Naive thymus-derived CD4-positive, alpha-beta T cell (primary cell): ENCODE measurements at regions not wholly inside any gene's neighbourhood (a gene's known extent, or its start where the extent isn't known, plus 50 kb on each side); places are given as distances from the start of the nearest gene placed in this dataset.

Experiments used
- ATAC-seq: fragments of 150-1000 bp; cut with Tn5 transposase; 2 replicates; pipeline ENCODE4 v1.10.0; 2021; ENCODE audit warnings: mild to moderate bottlenecking, moderate library complexity
- CTCF ChIA-PET: fragments of 350-600 bp; sonication (Branson Sonifier 250); formaldehyde crosslinking; loops from one replicate; lab custom pipeline; 2021; ENCODE audit warnings: antibody characterized with exemption; lab: Charles Lee
- POLR2A ChIA-PET: fragments of 350-600 bp; sonication (Branson Sonifier 250); formaldehyde crosslinking; loops from one replicate; lab custom pipeline; 2021; ENCODE audit warnings: antibody characterized with exemption, inconsistent platforms; lab: Charles Lee
- DNase-seq, 9 donors: peaks; one replicate each; pipeline versions ENCODE4 v3.0.0 to v3.0.0-alpha.2; 2020 to 2022; ENCODE audit warnings: mixed read lengths in 1 of 9
- H3K27ac ChIP-seq: one replicate; pipeline ENCODE4 v1.7.0; 2013; ENCODE audit warnings: mild to moderate bottlenecking, low read depth, low read length, moderate library complexity
- H3K27me3 ChIP-seq, 2 donors: one replicate each; pipeline ENCODE4 v1.7.0; 2013; ENCODE audit warnings: low read length in 2 of 2, mild to moderate bottlenecking in 2 of 2, moderate library complexity in 2 of 2; ENCODE audit not compliant: control insufficient read depth in 2 of 2, insufficient read depth in 2 of 2
- H3K36me3 ChIP-seq, 3 experiments: 1 replicate in 2 of 3; 2 replicates in 1 of 3; pipeline ENCODE4 v1.7.0; 2013; ENCODE audit warnings: low read length in 3 of 3, mild to moderate bottlenecking in 3 of 3, moderate library complexity in 1 of 3; ENCODE audit not compliant: insufficient read depth in 3 of 3, control insufficient read depth in 2 of 3
- H3K4me1 ChIP-seq, 2 donors: one replicate each; pipeline ENCODE4 v1.7.0; 2013; ENCODE audit warnings: low read length in 2 of 2, mild to moderate bottlenecking in 2 of 2, moderate library complexity in 1 of 2; ENCODE audit not compliant: control insufficient read depth in 2 of 2, insufficient read depth in 2 of 2
- H3K4me3 ChIP-seq: 2 replicates; pipeline ENCODE4 v1.7.0; 2013; ENCODE audit warnings: mild to moderate bottlenecking, low read length
- H3K9me3 ChIP-seq, 3 experiments: 1 replicate in 2 of 3; 2 replicates in 1 of 3; pipeline ENCODE4 v1.7.0; 2013; ENCODE audit warnings: low read length in 3 of 3; ENCODE audit not compliant: control insufficient read depth in 2 of 3
- H3K27ac Mint-ChIP-seq, 9 donors: one replicate each; pipeline ENCODE4 v1.8.0; 2020 to 2022; ENCODE audit warnings: mixed read lengths in 9 of 9, mild to moderate bottlenecking in 8 of 9, moderate library complexity in 5 of 9, inconsistent platforms in 2 of 9
- H3K27me3 Mint-ChIP-seq, 5 donors: one replicate each; pipeline ENCODE4 v1.8.0; 2021 to 2022; ENCODE audit warnings: mixed read lengths in 5 of 5, mild to moderate bottlenecking in 1 of 5
- H3K36me3 Mint-ChIP-seq, 5 donors: one replicate each; pipeline ENCODE4 v1.8.0; 2020 to 2022; ENCODE audit warnings: mixed read lengths in 5 of 5, mild to moderate bottlenecking in 3 of 5, inconsistent platforms in 1 of 5
- H3K4me1 Mint-ChIP-seq, 7 donors: one replicate each; pipeline ENCODE4 v1.8.0; 2020 to 2022; ENCODE audit warnings: mixed read lengths in 7 of 7, mild to moderate bottlenecking in 3 of 7, inconsistent platforms in 1 of 7
- H3K4me3 Mint-ChIP-seq, 10 donors: one replicate each; pipeline ENCODE4 v1.8.0; 2020 to 2022; ENCODE audit warnings: mild to moderate bottlenecking in 10 of 10, mixed read lengths in 10 of 10, moderate library complexity in 6 of 10, inconsistent platforms in 2 of 10
- H3K9me3 Mint-ChIP-seq, 11 donors: one replicate each; pipeline ENCODE4 v1.8.0; 2020 to 2022; ENCODE audit warnings: mixed read lengths in 11 of 11, mild to moderate bottlenecking in 4 of 11, inconsistent platforms in 1 of 11, moderate library complexity in 1 of 11
- intact Hi-C, 2 donors: fragments of 100-400 bp; cut with micrococcal nuclease; formaldehyde crosslinking; loops; one replicate each; pipeline ENCODE4 v1.15.1; 2023

DNA sequence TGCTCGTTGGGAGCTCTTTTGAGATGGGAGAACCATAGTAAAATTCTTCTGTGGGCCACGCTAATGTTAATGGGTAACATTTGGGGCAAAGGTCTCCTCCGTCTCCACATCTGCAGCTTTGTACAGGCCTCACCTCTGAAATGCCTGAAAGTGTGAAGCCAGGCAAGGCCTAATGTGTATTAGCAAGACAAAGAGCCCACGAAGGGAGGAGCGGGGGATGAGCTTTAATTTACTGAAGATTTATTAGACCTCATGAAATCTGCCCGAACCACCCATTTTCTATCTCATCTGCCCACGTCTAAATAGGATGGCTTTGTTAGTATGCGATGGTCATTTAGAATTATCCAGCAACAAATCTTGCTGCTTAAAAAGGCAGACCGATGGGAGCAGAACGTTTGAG is 408.9 kb downstream of the PMP22 start:
- peaks cover 0 to 4% (median 2%) of the 10 kb centered on the region in 11 donors for H3K9me3 Mint-ChIP-seq
- intact Hi-C loops: no loop called here
- H3K27me3 Mint-ChIP-seq: peaks cover 2 to 21% (median 10%) of the 10 kb centered on the region in 5 donors
- no peak for DNase-seq
- Histone ChIP-seq H3K36me3 (no peaks in the 10 kb centered on the region), H3K4me3 (no peak overlapping the region), H3K4me1 (no peaks in the 10 kb centered on the region), H3K9me3 (no peaks in the 10 kb centered on the region), H3K27ac (no peak overlapping the region), H3K27me3 (no peaks in the 10 kb centered on the region)
- H3K4me3 Mint-ChIP-seq: no peak overlapping the region
- no peak overlapping the region for H3K27ac Mint-ChIP-seq
- ChIA-PET CTCF (no interaction called here), POLR2A (no interaction called here)
- no peaks in the 10 kb centered on the region for H3K4me1 Mint-ChIP-seq
- H3K36me3 Mint-ChIP-seq: no peaks in the 10 kb centered on the region
- no peak for ATAC-seq

DNA sequence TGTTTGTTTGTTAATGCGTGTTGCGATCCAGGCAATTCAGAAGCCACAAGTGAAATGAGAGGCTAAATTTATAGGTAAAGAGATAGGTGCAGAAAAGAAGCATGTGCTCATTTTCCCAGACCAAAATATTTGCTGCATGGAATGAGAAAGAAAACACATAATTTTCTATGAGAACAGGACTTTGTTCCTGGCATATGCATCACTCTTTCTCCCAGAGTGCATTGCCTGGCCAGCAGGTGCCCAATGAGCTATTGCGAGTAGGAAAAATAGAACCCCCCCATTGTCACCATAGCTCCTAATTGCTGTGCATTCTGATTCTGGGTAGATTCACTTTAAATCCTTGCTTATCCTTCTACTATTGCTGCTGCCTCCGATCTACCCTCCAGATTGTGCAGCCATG is 410.4 kb downstream of the PMP22 start:
- H3K4me1 Mint-ChIP-seq: no peaks in the 10 kb centered on the region
- Histone ChIP-seq H3K9me3 (no peaks in the 10 kb centered on the region), H3K27ac (no peak overlapping the region), H3K4me3 (no peak overlapping the region), H3K27me3 (no peaks in the 10 kb centered on the region), H3K4me1 (no peaks in the 10 kb centered on the region), H3K36me3 (no peaks in the 10 kb centered on the region)
- no peak overlapping the region for H3K27ac Mint-ChIP-seq
- intact Hi-C loops: no loop called here
- CTCF ChIA-PET: no interaction called here
- H3K27me3 Mint-ChIP-seq: peaks cover 2 to 18% (median 6%) of the 10 kb centered on the region in 5 donors
- DNase-seq: no peak
- H3K4me3 Mint-ChIP-seq: no peak overlapping the region
- POLR2A ChIA-PET: no interaction called here
- peaks cover 0 to 9% (median 4%) of the 10 kb centered on the region in 11 donors for H3K9me3 Mint-ChIP-seq
- ATAC-seq: no peak
- H3K36me3 Mint-ChIP-seq: no peaks in the 10 kb centered on the region

DNA sequence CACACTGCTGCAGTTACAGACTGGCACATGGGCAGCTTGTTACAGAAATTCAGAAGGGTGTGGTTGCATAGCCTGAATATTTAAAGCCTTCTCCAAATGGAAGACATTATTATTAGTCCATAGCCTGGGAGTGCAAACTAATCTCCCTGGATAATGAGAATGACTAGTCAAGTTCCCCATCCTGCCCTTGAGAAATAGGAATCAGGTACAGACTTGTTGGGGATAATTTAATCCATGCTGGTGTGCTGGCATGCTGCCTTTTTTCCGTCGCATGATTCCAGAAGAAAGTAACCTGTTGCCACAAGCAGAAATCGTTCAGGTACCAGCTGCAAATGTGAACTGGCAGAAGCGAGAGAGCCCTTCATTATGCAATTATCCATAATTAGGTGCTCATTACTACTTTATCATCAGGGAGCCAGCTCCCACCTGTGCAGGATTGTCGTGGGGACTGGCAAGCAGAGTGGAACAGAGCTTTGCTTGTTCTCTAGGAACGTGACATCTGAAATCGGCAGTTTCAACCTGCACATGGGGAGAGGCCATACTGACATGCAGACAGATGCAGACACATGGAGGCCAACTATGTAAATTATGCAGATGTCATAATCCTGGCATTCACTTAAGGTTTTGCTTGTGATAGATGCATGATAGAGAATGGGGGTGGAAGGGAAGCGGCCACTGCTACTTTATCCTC is 419.4 kb downstream of the PMP22 start:
- no peak overlapping the region for H3K27ac ChIP-seq
- H3K27ac Mint-ChIP-seq: no peak overlapping the region
- POLR2A ChIA-PET: no interaction called here
- no peak overlapping the region for H3K4me3 ChIP-seq
- H3K4me1 ChIP-seq: no peaks in the 10 kb centered on the region
- peaks cover 0 to 32% (median 30%) of the 10 kb centered on the region in 5 donors for H3K27me3 Mint-ChIP-seq
- no peaks in the 10 kb centered on the region for H3K36me3 ChIP-seq
- CTCF ChIA-PET: no interaction called here
- intact Hi-C loops: no loop called here
- no peaks in the 10 kb centered on the region for H3K9me3 ChIP-seq
- no peak overlapping the region for H3K4me3 Mint-ChIP-seq
- ATAC-seq: no peak
- DNase-seq: no peak
- H3K9me3 Mint-ChIP-seq: peaks cover 0 to 22% (median 2%) of the 10 kb centered on the region in 11 donors
- H3K27me3 ChIP-seq: no peaks in the 10 kb centered on the region
- no peaks in the 10 kb centered on the region for H3K4me1 Mint-ChIP-seq
- H3K36me3 Mint-ChIP-seq: no peaks in the 10 kb centered on the region

DNA sequence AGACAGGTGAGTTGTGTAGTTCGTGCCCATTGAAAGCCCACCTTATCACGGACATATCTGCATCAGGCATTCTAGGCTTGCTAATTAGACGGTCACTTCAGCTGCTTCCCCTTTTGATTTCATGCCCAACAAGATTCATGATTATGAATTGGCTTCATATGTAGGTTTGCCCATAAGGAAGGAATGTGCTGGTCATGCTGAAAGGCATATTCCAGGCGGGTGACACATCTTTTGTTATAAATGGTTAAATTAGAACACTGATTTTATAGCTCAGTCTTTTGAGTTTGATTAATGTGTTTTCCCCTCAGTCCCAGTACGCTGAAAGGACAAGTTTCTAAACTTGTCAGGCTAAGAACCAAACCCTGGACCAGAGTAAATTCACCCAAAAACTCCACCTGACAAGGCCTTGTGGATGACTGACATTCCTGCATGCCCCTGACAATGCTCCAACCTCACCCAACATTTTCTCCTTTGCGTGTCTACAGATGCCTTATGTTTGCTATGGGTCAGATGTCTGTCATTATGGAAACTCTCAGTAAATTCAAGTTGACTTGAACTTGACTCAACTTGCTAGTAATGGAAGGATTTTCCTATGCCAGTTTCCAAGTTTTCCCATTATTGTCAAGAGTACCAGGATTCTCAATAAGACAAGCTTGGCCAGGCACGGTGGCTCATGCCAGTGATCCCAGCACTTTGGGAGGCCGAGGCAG is 421.9 kb downstream of the PMP22 start:
- Mint-ChIP-seq H3K27me3 (peaks cover 0 to 29% (median 17%) of the 10 kb centered on the region in 5 donors), H3K4me1 (no peaks in the 10 kb centered on the region), H3K36me3 (no peaks in the 10 kb centered on the region), H3K27ac (no peak overlapping the region), H3K9me3 (peaks cover 0 to 5% (median 2%) of the 10 kb centered on the region in 11 donors), H3K4me3 (no peak overlapping the region)
- no peaks in the 10 kb centered on the region for H3K4me1 ChIP-seq
- H3K27ac ChIP-seq: no peak overlapping the region
- DNase-seq (no peak), ATAC-seq (no peak)
- H3K4me3 ChIP-seq: no peak overlapping the region
- no peaks in the 10 kb centered on the region for H3K36me3 ChIP-seq
- intact Hi-C loops: no loop called here
- no peaks in the 10 kb centered on the region for H3K9me3 ChIP-seq
- CTCF ChIA-PET: no interaction called here
- POLR2A ChIA-PET: no interaction called here
- H3K27me3 ChIP-seq: no peaks in the 10 kb centered on the region

DNA sequence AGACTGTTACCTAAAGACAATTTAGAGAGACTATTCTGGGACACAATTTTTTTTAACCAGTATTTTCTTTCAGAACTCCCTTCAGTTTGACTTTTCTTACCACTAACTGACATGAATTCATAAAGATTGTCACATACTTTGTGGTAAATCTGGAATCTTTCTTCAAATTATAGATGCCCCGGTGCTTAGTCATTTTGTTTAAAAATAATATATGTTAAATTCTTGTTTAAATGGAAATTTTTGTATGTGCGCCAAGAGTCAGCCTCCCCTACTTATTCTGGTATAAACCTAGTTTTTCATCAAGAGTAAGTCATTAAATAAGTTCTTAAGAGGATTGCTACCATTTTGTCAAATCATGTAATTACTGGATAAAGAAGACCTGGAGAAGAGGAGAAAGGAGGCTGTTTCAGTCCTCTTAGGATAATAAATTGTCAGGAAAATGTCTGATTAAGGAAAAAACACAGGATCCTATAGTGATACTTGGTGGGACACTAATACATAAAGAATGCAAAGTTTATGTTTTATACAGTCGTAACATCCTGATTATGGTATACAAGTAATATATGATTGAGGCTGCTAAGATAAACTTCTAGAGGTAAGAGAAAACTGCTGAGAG is 424.4 kb downstream of the PMP22 start:
- ATAC-seq (no peak), DNase-seq (no peak)
- H3K9me3 ChIP-seq: no peaks in the 10 kb centered on the region
- no peaks in the 10 kb centered on the region for H3K36me3 Mint-ChIP-seq
- H3K27me3 ChIP-seq: no peaks in the 10 kb centered on the region
- no peaks in the 10 kb centered on the region for H3K4me1 ChIP-seq
- no peak overlapping the region for H3K27ac ChIP-seq
- H3K27me3 Mint-ChIP-seq: peaks cover 0 to 22% (median 11%) of the 10 kb centered on the region in 5 donors
- H3K36me3 ChIP-seq: no peaks in the 10 kb centered on the region
- H3K4me1 Mint-ChIP-seq: no peaks in the 10 kb centered on the region
- ChIA-PET CTCF (no interaction called here), POLR2A (no interaction called here)
- intact Hi-C loops: no loop called here
- peaks cover 0 to 7% (median 2%) of the 10 kb centered on the region in 11 donors for H3K9me3 Mint-ChIP-seq
- H3K27ac Mint-ChIP-seq: no peak overlapping the region
- no peak overlapping the region for H3K4me3 ChIP-seq
- no peak overlapping the region for H3K4me3 Mint-ChIP-seq

DNA sequence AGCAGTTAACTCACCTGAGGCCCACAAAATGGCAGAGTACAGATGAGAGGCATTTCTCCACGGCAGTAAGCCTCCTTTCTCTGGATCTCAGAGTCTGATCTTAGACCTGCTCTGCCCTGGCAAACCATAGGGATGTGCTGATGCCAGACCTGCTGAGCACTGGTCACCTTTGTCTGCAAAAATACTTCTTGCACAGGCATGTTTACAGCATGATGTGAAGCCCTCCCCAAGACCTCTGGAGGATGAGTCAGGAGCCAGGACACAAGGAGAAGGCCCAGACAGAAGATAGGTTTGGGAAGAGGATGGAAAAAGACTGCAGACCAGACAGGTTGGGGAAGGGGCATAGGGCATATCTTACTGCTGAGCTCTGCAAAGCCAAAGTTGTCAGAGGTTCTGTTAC is 426.6 kb downstream of the PMP22 start:
- Histone ChIP-seq H3K4me1 (no peaks in the 10 kb centered on the region), H3K27ac (no peak overlapping the region), H3K36me3 (no peaks in the 10 kb centered on the region), H3K27me3 (no peaks in the 10 kb centered on the region), H3K9me3 (no peaks in the 10 kb centered on the region), H3K4me3 (no peak overlapping the region)
- Mint-ChIP-seq H3K27ac (no peak overlapping the region), H3K4me3 (no peak overlapping the region), H3K9me3 (peaks cover 0 to 6% (median 2%) of the 10 kb centered on the region in 11 donors), H3K4me1 (peaks cover 0 to 1% (median 0%) of the 10 kb centered on the region in 7 donors), H3K36me3 (no peaks in the 10 kb centered on the region), H3K27me3 (peaks cover 0 to 14% (median 10%) of the 10 kb centered on the region in 5 donors)
- CTCF ChIA-PET: no interaction called here
- intact Hi-C loops: no loop called here
- DNase-seq: no peak
- no peak for ATAC-seq
- POLR2A ChIA-PET: no interaction called here
